Smooth muscle cell (in vitro differentiated cells): ENCODE measurements at regions not wholly inside any gene's neighbourhood (a gene's known extent, or its start where the extent isn't known, plus 50 kb on each side); places are given as distances from the start of the nearest gene placed in this dataset.

Experiments
- DNase-seq: peaks from one replicate; lab custom pipeline; 2025; ENCODE audit not compliant: unreplicated experiment; lab: John Stamatoyannopoulos, UW
- H2AFZ ChIP-seq: fragments of 200-600 bp; sonication (generic); 2 replicates; pipeline ENCODE4 v1.6.0; 2016; ENCODE audit warnings: antibody characterized with exemption, low read depth, mild to moderate bottlenecking
- H3F3A ChIP-seq: fragments of 200-600 bp; sonication (generic); 2 replicates; pipeline ENCODE4 v1.6.0; 2017; ENCODE audit warnings: antibody characterized with exemption, low read depth
- H3K27ac ChIP-seq: fragments of 200-600 bp; sonication (generic); 2 replicates; pipeline ENCODE4 v1.5.1; 2016; ENCODE audit warnings: low read depth, mild to moderate bottlenecking
- H3K27me3 ChIP-seq: fragments of 200-600 bp; sonication (generic); 2 replicates; pipeline ENCODE4 v1.6.1; 2016; ENCODE audit warnings: low read depth, mild to moderate bottlenecking
- H3K36me3 ChIP-seq: fragments of 200-600 bp; sonication (generic); 2 replicates; pipeline ENCODE4 v1.5.1; 2016; ENCODE audit warnings: low read depth
- H3K4me1 ChIP-seq: fragments of 200-600 bp; sonication (generic); 2 replicates; pipeline ENCODE4 v1.5.1; 2016; ENCODE audit warnings: low read depth
- H3K4me2 ChIP-seq: fragments of 200-600 bp; sonication (generic); 2 replicates; pipeline ENCODE4 v1.6.0; 2016; ENCODE audit warnings: mild to moderate bottlenecking
- H3K4me3 ChIP-seq: fragments of 200-600 bp; sonication (generic); 2 replicates; pipeline ENCODE4 v1.5.1; 2016; ENCODE audit warnings: mild to moderate bottlenecking
- H3K79me2 ChIP-seq: fragments of 200-600 bp; sonication (generic); 2 replicates; pipeline ENCODE4 v1.6.0; 2016; ENCODE audit warnings: low read depth, mild to moderate bottlenecking
- H3K9ac ChIP-seq: fragments of 200-600 bp; sonication (generic); 2 replicates; pipeline ENCODE4 v1.6.0; 2016; ENCODE audit warnings: low read depth
- H3K9me3 ChIP-seq: fragments of 200-600 bp; sonication (generic); replicated peaks from 2 replicates; pipeline ENCODE4 v1.5.1; 2016; ENCODE audit warnings: low read depth
- H4K20me1 ChIP-seq: fragments of 200-600 bp; sonication (generic); 2 replicates; pipeline ENCODE4 v1.6.0; 2016; ENCODE audit warnings: low read depth
- CTCF ChIP-seq: fragments of 200-600 bp; sonication (generic); IDR thresholded peaks from 2 replicates; pipeline ENCODE4 v1.5.1; 2017; ENCODE audit warnings: borderline replicate concordance, mild to moderate bottlenecking, antibody characterized with exemption; ENCODE audit not compliant: insufficient read depth, poor library complexity, severe bottlenecking
- WGBS: methylation state at CpG from one replicate; pipeline ENCODE4 v1.1.7; 2016; ENCODE audit warnings: low lambda C conversion rate; 5-methylcytosine and 5-hydroxymethylcytosine counted together

GRCh38 chr12:65590318-65590717 lies 234.0 kb upstream of the HMGA2 start:
- H2AFZ ChIP-seq, result no peak overlapping the region
- H3K9ac ChIP-seq, result no peak overlapping the region
- peaks cover 20% of the 10 kb centered on the region for H3F3A ChIP-seq
- H3K4me1 ChIP-seq, result peaks cover 37% of the 10 kb centered on the region
- no peak overlapping the region for H3K4me2 ChIP-seq
- H3K4me3 ChIP-seq, result no peak overlapping the region
- no peaks in the 10 kb centered on the region for H3K27me3 ChIP-seq
- no peaks in the 10 kb centered on the region for H3K9me3 ChIP-seq
- no peaks in the 10 kb centered on the region for H3K79me2 ChIP-seq
- no peak for DNase-seq
- H4K20me1 ChIP-seq, result no peaks in the 10 kb centered on the region
- no peak overlapping the region for H3K27ac ChIP-seq
- TF ChIP-seq CTCF, result no peak
- no peaks in the 10 kb centered on the region for H3K36me3 ChIP-seq
- 96% methylated on average over 4 of the region's 4 CpGs for WGBS

- 77% methylated on average over 3 of the region's 3 CpGs for WGBS
- no peaks in the 10 kb centered on the region for H3K79me2 ChIP-seq
- H4K20me1 ChIP-seq, result no peaks in the 10 kb centered on the region
- peaks cover 11% of the 10 kb centered on the region for H3F3A ChIP-seq
- H3K9ac ChIP-seq, result no peak overlapping the region
- peak overlapping the region; percentile 70 for H2AFZ ChIP-seq
- peak overlapping the region; percentile 42 for H3K4me2 ChIP-seq
- H3K36me3 ChIP-seq, result no peaks in the 10 kb centered on the region
- H3K9me3 ChIP-seq, result no peaks in the 10 kb centered on the region
- H3K27me3 ChIP-seq, result no peaks in the 10 kb centered on the region
- no peak for TF ChIP-seq CTCF
- H3K4me1 ChIP-seq, result peaks cover 36% of the 10 kb centered on the region
- peak overlapping the region; percentile 86 for H3K27ac ChIP-seq
- DNase-seq, result no peak
- no peak overlapping the region for H3K4me3 ChIP-seq
These were observed 231.9 kb upstream of the HMGA2 start for GRCh38 chr12:65592416-65592815.

- DNase-seq, result no peak
- H3K9me3 ChIP-seq, result no peaks in the 10 kb centered on the region
- no peaks in the 10 kb centered on the region for H4K20me1 ChIP-seq
- no peaks in the 10 kb centered on the region for H3K36me3 ChIP-seq
- TF ChIP-seq CTCF, result no peak
- no peaks in the 10 kb centered on the region for H3K27me3 ChIP-seq
- H3K4me3 ChIP-seq, result no peak overlapping the region
- H2AFZ ChIP-seq, result no peak overlapping the region
- H3F3A ChIP-seq, result peaks cover 11% of the 10 kb centered on the region
- peak overlapping the region; percentile 86 for H3K27ac ChIP-seq
- H3K4me1 ChIP-seq, result peaks cover 39% of the 10 kb centered on the region
- H3K4me2 ChIP-seq, result peak overlapping the region; percentile 42
- WGBS, result 22% methylated on average over 2 of the region's 2 CpGs
- H3K79me2 ChIP-seq, result no peaks in the 10 kb centered on the region
- H3K9ac ChIP-seq, result peak overlapping the region; percentile 18
These were observed 231.0 kb upstream of the HMGA2 start for GRCh38 chr12:65593239-65593701.

GRCh38 chr12:65594409-65594808 lies 229.9 kb upstream of the HMGA2 start:
- no peak for TF ChIP-seq CTCF
- Histone ChIP-seq H3K27ac (peak overlapping the region; percentile 86), H3K4me2 (peak overlapping the region; percentile 42)

More at GRCh38 chr12:65594409-65594808, 229.9 kb upstream of the HMGA2 start:
- 1% methylated on average over 5 of the region's 5 CpGs for WGBS
- H2AFZ ChIP-seq, result peak overlapping the region; percentile 46
- peak overlapping the region; percentile 18 for H3K9ac ChIP-seq
- H3K36me3 ChIP-seq, result no peaks in the 10 kb centered on the region
- no peaks in the 10 kb centered on the region for H3K79me2 ChIP-seq
- DNase-seq, result no peak
- H3K4me1 ChIP-seq, result peaks cover 39% of the 10 kb centered on the region
- H3K9me3 ChIP-seq, result no peaks in the 10 kb centered on the region
- H3K27me3 ChIP-seq, result no peaks in the 10 kb centered on the region
- H4K20me1 ChIP-seq, result no peaks in the 10 kb centered on the region
- H3K4me3 ChIP-seq, result no peak overlapping the region
- H3F3A ChIP-seq, result peaks cover 11% of the 10 kb centered on the region
